Epithelial cell of esophagus (primary cell): ENCODE measurements at regions not wholly inside any gene's neighbourhood (a gene's known extent, or its start where the extent isn't known, plus 50 kb on each side); places are given as distances from the start of the nearest gene placed in this dataset.

Experiments
- DNase-seq: peaks from one replicate; pipeline ENCODE4 v3.0.0; 2010; ENCODE audit warnings: low read depth
- H3K4me3 ChIP-seq: 2 replicates; pipeline ENCODE4 v1.5.1; 2011; ENCODE audit warnings: mild to moderate bottlenecking, low read length, control low read depth
- TF ChIP-seq, protein P1 (sequence below): IDR thresholded peaks from 2 replicates; pipeline ENCODE4 v1.5.1; 2011; ENCODE audit warnings: low read depth, mild to moderate bottlenecking, low read length, control low read depth, inconsistent platforms; ENCODE audit not compliant: insufficient read depth; ENCODE audit errors: missing control alignments

DNA sequence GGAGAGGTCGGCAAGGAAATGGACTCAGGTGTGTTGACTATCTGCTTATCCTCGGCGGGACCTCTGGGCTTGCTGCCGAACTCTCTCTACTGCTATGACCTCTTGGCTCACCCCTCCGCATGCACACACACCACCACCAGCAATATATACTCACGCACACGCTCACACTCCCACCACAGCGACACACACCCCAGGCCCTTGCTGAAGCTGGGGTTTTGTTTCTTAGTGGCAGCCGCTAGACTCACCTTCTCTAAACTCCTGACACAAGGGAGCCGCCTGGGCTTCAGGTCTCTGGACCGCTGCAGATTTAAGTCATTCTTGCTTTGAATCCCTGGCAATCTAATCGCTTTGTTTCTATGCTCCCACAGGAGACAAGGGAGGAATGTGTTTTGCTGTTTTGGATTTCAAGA, 59.4 kb upstream of the BACH2 start:
- no peak overlapping the region for H3K4me3 ChIP-seq
- no peak for DNase-seq
- TF ChIP-seq, protein P1, sequence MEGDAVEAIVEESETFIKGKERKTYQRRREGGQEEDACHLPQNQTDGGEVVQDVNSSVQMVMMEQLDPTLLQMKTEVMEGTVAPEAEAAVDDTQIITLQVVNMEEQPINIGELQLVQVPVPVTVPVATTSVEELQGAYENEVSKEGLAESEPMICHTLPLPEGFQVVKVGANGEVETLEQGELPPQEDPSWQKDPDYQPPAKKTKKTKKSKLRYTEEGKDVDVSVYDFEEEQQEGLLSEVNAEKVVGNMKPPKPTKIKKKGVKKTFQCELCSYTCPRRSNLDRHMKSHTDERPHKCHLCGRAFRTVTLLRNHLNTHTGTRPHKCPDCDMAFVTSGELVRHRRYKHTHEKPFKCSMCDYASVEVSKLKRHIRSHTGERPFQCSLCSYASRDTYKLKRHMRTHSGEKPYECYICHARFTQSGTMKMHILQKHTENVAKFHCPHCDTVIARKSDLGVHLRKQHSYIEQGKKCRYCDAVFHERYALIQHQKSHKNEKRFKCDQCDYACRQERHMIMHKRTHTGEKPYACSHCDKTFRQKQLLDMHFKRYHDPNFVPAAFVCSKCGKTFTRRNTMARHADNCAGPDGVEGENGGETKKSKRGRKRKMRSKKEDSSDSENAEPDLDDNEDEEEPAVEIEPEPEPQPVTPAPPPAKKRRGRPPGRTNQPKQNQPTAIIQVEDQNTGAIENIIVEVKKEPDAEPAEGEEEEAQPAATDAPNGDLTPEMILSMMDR = no peak

DNA sequence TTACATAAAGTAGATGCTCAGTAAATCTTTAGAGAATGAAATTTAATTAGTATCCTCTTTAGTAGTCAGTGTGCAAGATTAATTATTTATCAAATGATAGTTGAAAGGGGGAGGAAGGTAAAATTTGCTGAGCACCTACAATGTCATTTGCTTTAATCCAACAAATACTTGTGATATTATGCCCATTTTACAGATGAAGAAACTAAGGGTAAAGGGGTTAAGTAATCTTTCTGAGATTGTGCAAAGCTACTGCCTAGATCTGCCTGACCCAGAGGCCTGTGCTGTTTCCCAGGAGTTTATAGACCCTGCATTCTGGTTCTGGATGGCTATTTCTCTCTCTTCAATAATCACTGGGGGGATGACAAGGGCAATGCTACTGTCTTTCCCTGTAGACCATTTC, 58.3 kb upstream of the BACH2 start:
- no peak overlapping the region for H3K4me3 ChIP-seq
- TF ChIP-seq, protein P1 = no peak

DNA sequence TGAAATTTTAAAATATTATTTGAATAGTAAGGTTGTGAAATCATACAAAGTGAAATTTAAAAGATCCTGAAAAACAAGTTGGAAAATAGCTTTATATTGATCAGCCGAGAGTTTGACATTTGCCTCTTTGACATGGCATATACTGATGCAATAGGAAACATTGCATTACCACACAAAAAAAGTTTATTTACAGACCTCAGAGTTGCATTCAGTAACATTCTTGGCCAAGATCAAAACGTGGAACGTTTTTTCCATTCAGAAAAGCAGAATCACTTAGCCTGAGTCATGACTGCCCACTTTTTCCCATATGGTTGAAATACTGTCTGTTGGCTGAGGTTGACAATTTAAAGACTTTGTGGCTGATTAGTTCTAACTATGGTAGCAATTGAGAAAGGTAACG, 55.1 kb upstream of the BACH2 start:
- H3K4me3 ChIP-seq = no peak overlapping the region
- DNase-seq = no peak
- TF ChIP-seq, protein P1 = no peak

More for the DNA sequence above, 58.3 kb upstream of the BACH2 start:
- DNase-seq = no peak

DNA sequence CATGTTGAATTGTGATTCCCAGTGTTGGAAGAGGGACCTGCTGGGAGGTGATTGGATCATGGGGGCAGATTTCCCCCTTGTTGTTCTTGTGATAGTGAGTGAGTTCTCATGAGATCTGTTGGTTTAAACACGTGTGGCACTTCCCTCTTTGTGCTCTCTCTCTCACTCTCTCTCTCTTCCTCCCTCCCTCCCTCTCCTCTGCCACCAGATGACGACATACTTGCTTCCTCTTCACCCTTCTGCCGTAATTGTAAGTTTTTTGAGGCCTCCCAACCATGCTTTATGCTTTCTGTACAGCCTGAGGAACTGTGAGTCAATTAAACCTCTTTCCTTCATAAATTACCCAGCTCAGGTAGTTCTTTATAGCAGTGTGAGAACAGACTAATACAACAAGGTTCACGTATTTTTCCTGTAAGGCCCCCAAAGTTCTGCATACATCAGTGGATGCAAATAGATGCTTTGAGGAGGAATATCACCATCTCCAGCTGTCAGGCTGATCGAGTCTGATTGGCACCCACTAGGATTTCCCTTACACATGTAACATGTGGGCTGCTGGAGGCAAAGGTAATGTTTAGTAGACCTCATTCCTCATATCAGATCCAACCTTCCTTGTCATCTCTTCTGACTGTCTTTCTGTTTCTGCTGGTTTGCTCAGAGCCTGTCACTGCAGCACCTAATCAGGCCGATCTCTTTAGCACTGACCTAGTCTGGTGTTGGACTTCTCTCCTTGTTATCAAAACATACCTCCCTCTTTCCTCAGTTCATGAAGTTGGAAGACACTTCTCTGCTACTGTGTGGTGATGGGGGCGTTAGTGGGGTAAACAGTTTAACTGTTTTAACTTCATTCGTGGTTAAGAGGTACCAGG, 54.3 kb upstream of the BACH2 start:
- TF ChIP-seq, protein P1 = no peak
- no peak for DNase-seq
- no peak overlapping the region for H3K4me3 ChIP-seq

DNA sequence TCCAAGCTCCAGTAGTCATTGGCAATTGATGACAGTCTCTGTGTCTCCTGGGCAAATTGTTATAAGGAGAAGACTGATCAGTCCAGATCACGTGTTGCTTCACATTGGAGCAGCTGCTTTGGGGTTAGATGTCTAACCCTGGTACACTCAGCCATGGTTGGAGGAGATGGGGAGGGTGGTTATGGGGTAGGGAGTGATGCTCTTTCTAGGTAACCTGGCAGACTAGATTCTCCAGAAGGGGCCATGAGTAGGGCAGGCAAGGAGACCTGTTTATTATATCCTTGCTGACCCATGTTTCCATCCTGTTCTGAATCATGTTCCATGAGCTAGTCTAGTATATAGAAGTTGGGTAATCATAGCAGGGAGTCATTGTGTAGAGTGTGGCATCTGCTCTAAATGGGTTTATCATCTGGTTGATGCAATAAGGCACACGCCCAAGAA, 50.8 kb upstream of the BACH2 start:
- TF ChIP-seq, protein P1 = no peak

DNA sequence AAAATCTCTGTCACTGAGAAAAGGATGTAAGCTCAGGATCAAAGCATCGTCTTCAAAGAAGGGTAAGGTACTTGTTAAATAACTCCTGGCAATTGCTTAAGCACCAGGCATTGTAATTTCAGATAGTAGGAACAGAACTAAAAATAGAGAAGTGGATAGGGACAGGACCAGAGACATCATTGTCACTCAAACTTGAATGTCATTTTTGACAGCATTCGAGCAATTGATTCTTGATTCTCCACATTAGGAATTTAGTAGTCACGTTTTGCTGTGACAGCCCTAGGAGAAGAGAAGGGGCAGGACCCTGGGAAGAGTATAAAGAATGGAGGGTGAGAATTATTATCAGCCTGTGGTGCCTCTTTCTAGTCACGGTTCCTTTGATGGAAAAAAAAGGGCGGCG, 50.1 kb upstream of the BACH2 start:
- TF ChIP-seq, protein P1 = no peak
- no peak overlapping the region for H3K4me3 ChIP-seq
- no peak for DNase-seq

More for the DNA sequence above, 50.8 kb upstream of the BACH2 start:
- peak; percentile 90 for DNase-seq
- H3K4me3 ChIP-seq = no peak overlapping the region
